ENCODE measurements at regions not wholly inside any gene's neighbourhood (a gene's known extent, or its start where the extent isn't known, plus 50 kb on each side); places are given as distances from the start of the nearest gene placed in this dataset.

DNA sequence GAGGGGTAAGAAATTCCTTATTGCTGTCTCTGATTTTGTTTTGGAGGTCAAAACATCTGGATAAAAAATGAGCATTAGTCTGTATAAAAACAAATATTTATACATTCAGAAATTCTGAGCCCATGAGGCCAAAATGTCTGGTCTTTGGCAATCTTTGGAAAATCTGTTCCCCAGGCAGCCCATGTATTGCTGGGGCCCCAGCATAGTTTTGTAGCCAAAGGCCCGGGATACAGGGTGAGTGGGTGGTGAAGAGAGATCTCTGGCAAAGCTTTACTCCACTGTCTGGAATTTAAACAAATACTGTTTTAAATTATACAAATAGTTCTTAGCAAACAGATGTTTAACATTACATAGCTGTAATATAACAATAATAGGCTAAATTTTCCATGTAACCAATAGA lies 134.7 kb upstream of the GALNT17 start:
- FAIRE-seq = no peak
- DNase-seq (ENCODE audit: low read depth in 1 of 2, low spot score in 2 of 2) = no peak
- Histone ChIP-seq H4K20me1 (replicated peaks in 1 of 2; ENCODE audit: control insufficient read depth in 1 of 2, insufficient read depth in 2 of 2, low read length in 2 of 2) (no peaks in the 10 kb centered on the region), H3K9ac (replicated peaks in 1 of 4; ENCODE audit: extremely low read depth in 1 of 4, low read depth in 3 of 4, low read length in 3 of 4) (no peak overlapping the region), H3K23ac (ENCODE audit: insufficient read length) (no peak overlapping the region), H3K79me1 (ENCODE audit: low read depth, low read length) (no peaks in the 10 kb centered on the region), H3K14ac (ENCODE audit: insufficient read length) (no peak overlapping the region), H4K8ac (ENCODE audit: extremely low read depth, insufficient read depth, low read length) (no peak overlapping the region), H2BK15ac (ENCODE audit: low read length) (no peak overlapping the region), H3K9me3 (ENCODE audit: insufficient read depth in 2 of 2, low read depth in 1 of 2, low read length in 1 of 2) (no peaks in the 10 kb centered on the region; a peak in 1 of 4 replicates), H2BK5ac (ENCODE audit: low read depth, low read length) (no peak overlapping the region), H2BK12ac (ENCODE audit: low read depth, low read length) (no peak overlapping the region), H3K27me3 (replicated peaks in 1 of 4; ENCODE audit: control insufficient read depth in 3 of 4, extremely low read depth in 1 of 4, insufficient read depth in 3 of 4, low read length in 3 of 4) (no peaks in the 10 kb centered on the region; a peak in 1 of 7 replicates), H3K23me2 (ENCODE audit: low read depth, low read length) (0 out of 2 replicates have a peak, but pooled peaks cover 2% of the 10 kb centered on the region), H2BK20ac (ENCODE audit: low read length) (no peak overlapping the region), H4K5ac (ENCODE audit: insufficient read length, low read depth, low read length) (no peak overlapping the region), H2AFZ (ENCODE audit: low read length) (no peak overlapping the region), H3K27ac (ENCODE audit: low read depth, low read length) (no peak overlapping the region), H3K4me1 (replicated peaks in 1 of 4; ENCODE audit: control insufficient read depth in 3 of 4, insufficient read depth in 4 of 4, low read length in 3 of 4) (no peaks in the 10 kb centered on the region), H3K56ac (replicated peaks; ENCODE audit: insufficient read length, low read depth, low read length) (no peak overlapping the region), H3K36me3 (ENCODE audit: control insufficient read depth in 2 of 4, insufficient read depth in 4 of 4, low read length in 3 of 4) (no peaks in the 10 kb centered on the region), H2BK120ac (replicated peaks; ENCODE audit: low read depth, low read length) (no peak overlapping the region), H3K4ac (replicated peaks; ENCODE audit: insufficient read length, low read depth, low read length) (no peak overlapping the region), H3K18ac (ENCODE audit: extremely low read depth, low read length) (no peak overlapping the region), H3K79me2 (ENCODE audit: control insufficient read depth in 1 of 2, insufficient read depth in 2 of 2, low read length in 2 of 2) (no peaks in the 10 kb centered on the region), H2AK5ac (ENCODE audit: low read depth, low read length) (no peak overlapping the region), H3K4me2 (ENCODE audit: insufficient read depth in 1 of 2, low read depth in 2 of 2, low read length in 2 of 2) (no peak overlapping the region), H3K4me3 (ENCODE audit: extremely low read depth in 1 of 4, insufficient read depth in 2 of 4, low read depth in 3 of 4, low read length in 4 of 4) (no peak overlapping the region), H4K91ac (replicated peaks; ENCODE audit: insufficient read length, low read length) (no peak overlapping the region)
- 85% methylated on average over 1 of the region's 1 CpG; no CpG with 5 or more reads in 1 of the 2 experiments for WGBS, 2 experiments (ENCODE audit: extremely low coverage in 1 of 2, insufficient coverage in 1 of 2, insufficient read length in 1 of 2, insufficient replicate concordance in 2 of 2, low coverage in 1 of 2, low lambda C conversion rate in 2 of 2, missing lambda C conversion rate in 1 of 2)
- ChIA-PET CTCF (ENCODE audit: partially characterized antibody) (interaction anchor here (0.6 kb wide), 1 partner anchor 80 kb away, joined by 4 read pairs; no protein-coding TSS in a partner anchor), POLR2A (ENCODE audit: partially characterized antibody) (interaction anchor here (0.6 kb wide), 2 partner anchors 153 to 729 kb away, joined by 3 to 4 read pairs; no protein-coding TSS in a partner anchor)
- TF ChIP-seq JUND (IDR thresholded peaks at IDR 0.05; ENCODE audit: low read length) (no peak), SP4 (IDR thresholded peaks at IDR 0.05; ENCODE audit: low read length) (no peak), JUN (IDR thresholded peaks at IDR 0.05; ENCODE audit: low read depth, low read length) (no peak), ATF3 (IDR thresholded peaks at IDR 0.05; ENCODE audit: insufficient read depth, low read depth, low read length) (no peak), BCL11A (IDR thresholded peaks at IDR 0.05; ENCODE audit: low read depth in 2 of 2, low read length in 2 of 2) (no peak), KDM5A (IDR thresholded peaks at IDR 0.05; ENCODE audit: low read length) (no peak), POLR2AphosphoS5 (IDR thresholded peaks at IDR 0.05; ENCODE audit: low read depth, low read length) (no peak), KDM4A (IDR thresholded peaks at IDR 0.05; ENCODE audit: low read depth, low read length, severe bottlenecking) (no peak), ASH2L (IDR thresholded peaks at IDR 0.05; ENCODE audit: low read length) (no peak), MAFK (IDR thresholded peaks at IDR 0.05; ENCODE audit: low read depth, low read length) (no peak), HDAC2 (IDR thresholded peaks at IDR 0.05; ENCODE audit: borderline replicate concordance in 1 of 2, low read depth in 2 of 2, low read length in 2 of 2) (no peak), KDM1A (IDR thresholded peaks at IDR 0.05; ENCODE audit: borderline replicate concordance, low read length) (no peak), POLR2A (IDR thresholded peaks at IDR 0.05; ENCODE audit: control extremely low read depth in 1 of 2, low read depth in 2 of 2, low read length in 2 of 2) (no peak), TAF1 (IDR thresholded peaks at IDR 0.05; ENCODE audit: low read depth, low read length) (no peak)

All from H1 (cell line).